Kidney (tissue), 13 donors: ENCODE measurements at regions not wholly inside any gene's neighbourhood (a gene's known extent, or its start where the extent isn't known, plus 50 kb on each side); places are given as distances from the start of the nearest gene placed in this dataset.

Experiments
- DNase-seq, 5 donors: peaks; one replicate each; pipeline ENCODE4 v3.0.0-alpha.2; 2013 to 2020
- FAIRE-seq: peaks from 2 replicates; lab custom pipeline; 2012; peaks lifted over from hg19 to GRCh38; lab: Jason Lieb, UNC
- H3K27ac ChIP-seq, 2 donors: one replicate each; pipeline ENCODE4 v1.7.0; 2013; ENCODE audit warnings: low read depth in 2 of 2, low read length in 2 of 2, inconsistent platforms in 1 of 2
- H3K27me3 ChIP-seq: one replicate; pipeline ENCODE4 v1.7.1; 2013; ENCODE audit warnings: low read length, inconsistent platforms; ENCODE audit not compliant: control insufficient read depth, insufficient read depth
- H3K36me3 ChIP-seq, 3 donors: one replicate each; pipeline versions ENCODE4 v1.7.0 to v1.7.1; 2013; ENCODE audit warnings: low read length in 3 of 3, control low read depth in 1 of 3, inconsistent platforms in 1 of 3; ENCODE audit not compliant: insufficient read depth in 3 of 3, control insufficient read depth in 2 of 3
- H3K4me1 ChIP-seq, 3 donors: one replicate each; pipeline versions ENCODE4 v1.7.0 to v1.7.1; 2013; ENCODE audit warnings: low read length in 3 of 3, inconsistent platforms in 1 of 3, low read depth in 1 of 3; ENCODE audit not compliant: control insufficient read depth in 2 of 3, insufficient read depth in 2 of 3
- H3K4me3 ChIP-seq, 3 donors: one replicate each; pipeline versions ENCODE4 v1.7.0 to v1.8.1; 2013; ENCODE audit warnings: low read length in 3 of 3, control low read depth in 1 of 3, inconsistent platforms in 1 of 3
- H3K9ac ChIP-seq, 3 donors: one replicate each; pipeline versions ENCODE4 v1.7.0 to v1.7.1; 2013; ENCODE audit warnings: low read length in 3 of 3, control low read depth in 1 of 3, inconsistent platforms in 1 of 3
- H3K9me3 ChIP-seq, 3 donors: one replicate each; pipeline versions ENCODE4 v1.7.0 to v1.7.1; 2013; ENCODE audit warnings: low read length in 3 of 3, control low read depth in 1 of 3, inconsistent platforms in 1 of 3; ENCODE audit not compliant: control insufficient read depth in 2 of 3, insufficient read depth in 1 of 3
- CTCF ChIP-seq: IDR thresholded peaks from 3 replicates; pipeline ENCODE4 v1.5.1; 2012; ENCODE audit warnings: mild to moderate bottlenecking, moderate library complexity, borderline replicate concordance; ENCODE audit not compliant: insufficient read depth; ENCODE audit errors: extremely low read depth
- intact Hi-C: fragments of 100-400 bp; cut with DNase I; formaldehyde crosslinking; loops from one replicate; pipeline ENCODE4 v1.11.1; 2022
- donor health status: control.
- donor health status: control.
- donor health status: control.
- donor health status: control.
- donor health status: control.
- donor health status: DM: yes; HTN: yes; CAD: no.
- donor health status: Normal renal cell carcinoma (clear cell type).

- no peak overlapping the region for H3K27ac ChIP-seq
- H3K9me3 ChIP-seq, result no peaks in the 10 kb centered on the region
- no peak overlapping the region for H3K4me3 ChIP-seq
- no peak overlapping the region for H3K9ac ChIP-seq
- FAIRE-seq, result no peak
- no peak for TF ChIP-seq CTCF
- no peaks in the 10 kb centered on the region for H3K27me3 ChIP-seq
- intact Hi-C loops, result no loop called here
- H3K4me1 ChIP-seq, result no peaks in the 10 kb centered on the region
- no peak for DNase-seq
- H3K36me3 ChIP-seq, result no peaks in the 10 kb centered on the region
Observed at GRCh38 chr5:117107859-117108258, 533.2 kb upstream of the SEMA6A start.

- H3K36me3 ChIP-seq, result no peaks in the 10 kb centered on the region
- no peaks in the 10 kb centered on the region for H3K27me3 ChIP-seq
- no peak overlapping the region for H3K9ac ChIP-seq
- no peaks in the 10 kb centered on the region for H3K4me1 ChIP-seq
- intact Hi-C loops, result no loop called here
- TF ChIP-seq CTCF, result no peak
- H3K27ac ChIP-seq, result no peak overlapping the region
- DNase-seq (peak in 3 of 5 donors; percentile 12 to 46 (median 22)), FAIRE-seq (no peak)
- no peak overlapping the region for H3K4me3 ChIP-seq
- H3K9me3 ChIP-seq, result no peaks in the 10 kb centered on the region
Observed at GRCh38 chr5:117103703-117104102, 529.1 kb upstream of the SEMA6A start.

DNA sequence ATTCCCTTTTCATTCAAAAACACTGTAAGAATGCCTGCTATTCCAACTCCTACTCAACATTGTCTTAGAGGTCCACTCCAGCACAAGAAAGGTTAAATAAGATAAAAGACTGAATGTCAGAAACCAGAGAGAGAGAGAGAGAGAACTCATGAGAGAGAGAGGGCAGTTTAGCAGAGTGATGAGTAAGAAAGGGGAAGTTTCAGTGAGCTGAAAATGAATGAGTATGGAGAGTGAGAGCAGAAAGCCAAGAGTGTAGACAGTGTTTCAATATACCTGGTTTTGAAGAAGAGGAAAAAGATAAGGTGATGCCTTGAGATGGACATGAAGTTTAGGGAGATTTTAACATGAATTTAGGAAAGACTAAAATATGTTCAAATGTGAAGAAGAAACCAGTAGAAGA lies 528.0 kb upstream of the SEMA6A start:
- H3K4me1 ChIP-seq, result no peaks in the 10 kb centered on the region
- H3K9ac ChIP-seq, result no peak overlapping the region
- no peak overlapping the region for H3K4me3 ChIP-seq
- intact Hi-C loops, result no loop called here
- H3K36me3 ChIP-seq, result no peaks in the 10 kb centered on the region
- no peak overlapping the region for H3K27ac ChIP-seq
- no peaks in the 10 kb centered on the region for H3K9me3 ChIP-seq
- no peak for TF ChIP-seq CTCF
- H3K27me3 ChIP-seq, result no peaks in the 10 kb centered on the region
- FAIRE-seq (no peak), DNase-seq (no peak)

DNA sequence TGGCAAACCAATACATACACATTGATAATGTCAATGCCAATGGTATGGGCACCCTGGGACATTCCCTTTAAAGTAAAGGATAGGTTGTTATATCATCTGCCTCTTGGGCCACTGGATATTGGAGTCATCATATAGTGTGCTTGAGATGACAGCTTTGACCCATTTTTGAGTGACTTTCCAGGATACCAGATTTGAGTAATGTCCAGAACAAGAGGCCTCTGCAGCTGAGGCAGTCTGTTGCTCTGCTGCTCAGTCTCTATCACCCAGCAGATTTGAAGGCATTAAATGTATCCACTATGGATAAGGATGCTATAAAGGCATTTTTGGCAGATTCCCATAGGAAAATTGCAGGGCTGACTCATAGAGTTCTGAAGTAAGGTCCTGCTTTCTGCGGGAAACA lies 525.6 kb upstream of the SEMA6A start:
- intact Hi-C loops, result no loop called here
- Histone ChIP-seq H3K27me3 (no peaks in the 10 kb centered on the region), H3K9me3 (no peaks in the 10 kb centered on the region), H3K4me1 (no peaks in the 10 kb centered on the region), H3K36me3 (no peaks in the 10 kb centered on the region), H3K9ac (no peak overlapping the region), H3K27ac (no peak overlapping the region), H3K4me3 (no peak overlapping the region)
- no peak for TF ChIP-seq CTCF
- no peak for FAIRE-seq
- no peak for DNase-seq
